Kidney (tissue), 13 donors: ENCODE measurements at regions not wholly inside any gene's neighbourhood (a gene's known extent, or its start where the extent isn't known, plus 50 kb on each side); places are given as distances from the start of the nearest gene placed in this dataset.

ENCODE experiments used
- DNase-seq, 5 donors: peaks; one replicate each; pipeline ENCODE4 v3.0.0-alpha.2; 2013 to 2020
- FAIRE-seq: peaks from 2 replicates; lab custom pipeline; 2012; peaks lifted over from hg19 to GRCh38; lab: Jason Lieb, UNC
- H3K27ac ChIP-seq, 2 donors: one replicate each; pipeline ENCODE4 v1.7.0; 2013; ENCODE audit warnings: low read depth in 2 of 2, low read length in 2 of 2, inconsistent platforms in 1 of 2
- H3K27me3 ChIP-seq: one replicate; pipeline ENCODE4 v1.7.1; 2013; ENCODE audit warnings: low read length, inconsistent platforms; ENCODE audit not compliant: control insufficient read depth, insufficient read depth
- H3K36me3 ChIP-seq, 3 donors: one replicate each; pipeline versions ENCODE4 v1.7.0 to v1.7.1; 2013; ENCODE audit warnings: low read length in 3 of 3, control low read depth in 1 of 3, inconsistent platforms in 1 of 3; ENCODE audit not compliant: insufficient read depth in 3 of 3, control insufficient read depth in 2 of 3
- H3K4me1 ChIP-seq, 3 donors: one replicate each; pipeline versions ENCODE4 v1.7.0 to v1.7.1; 2013; ENCODE audit warnings: low read length in 3 of 3, inconsistent platforms in 1 of 3, low read depth in 1 of 3; ENCODE audit not compliant: control insufficient read depth in 2 of 3, insufficient read depth in 2 of 3
- H3K4me3 ChIP-seq, 3 donors: one replicate each; pipeline versions ENCODE4 v1.7.0 to v1.8.1; 2013; ENCODE audit warnings: low read length in 3 of 3, control low read depth in 1 of 3, inconsistent platforms in 1 of 3
- H3K9ac ChIP-seq, 3 donors: one replicate each; pipeline versions ENCODE4 v1.7.0 to v1.7.1; 2013; ENCODE audit warnings: low read length in 3 of 3, control low read depth in 1 of 3, inconsistent platforms in 1 of 3
- H3K9me3 ChIP-seq, 3 donors: one replicate each; pipeline versions ENCODE4 v1.7.0 to v1.7.1; 2013; ENCODE audit warnings: low read length in 3 of 3, control low read depth in 1 of 3, inconsistent platforms in 1 of 3; ENCODE audit not compliant: control insufficient read depth in 2 of 3, insufficient read depth in 1 of 3
- CTCF ChIP-seq: IDR thresholded peaks from 3 replicates; pipeline ENCODE4 v1.5.1; 2012; ENCODE audit warnings: mild to moderate bottlenecking, moderate library complexity, borderline replicate concordance; ENCODE audit not compliant: insufficient read depth; ENCODE audit errors: extremely low read depth
- intact Hi-C: fragments of 100-400 bp; cut with DNase I; formaldehyde crosslinking; loops from one replicate; pipeline ENCODE4 v1.11.1; 2022
- donor health status: control.
- donor health status: control.
- donor health status: control.
- donor health status: control.
- donor health status: control.
- donor health status: DM: yes; HTN: yes; CAD: no.
- donor health status: Normal renal cell carcinoma (clear cell type).

GRCh38 chr4:160021870-160022269, 919.0 kb downstream of the RAPGEF2 start:
- Histone ChIP-seq H3K4me3 (no peak overlapping the region), H3K9me3 (no peaks in the 10 kb centered on the region), H3K27ac (no peak overlapping the region), H3K27me3 (no peaks in the 10 kb centered on the region), H3K36me3 (no peaks in the 10 kb centered on the region), H3K4me1 (no peaks in the 10 kb centered on the region), H3K9ac (no peak overlapping the region)
- no peak for FAIRE-seq
- intact Hi-C loops, result no loop called here
- TF ChIP-seq CTCF, result no peak
- no peak for DNase-seq

- DNase-seq, result no peak
- Histone ChIP-seq H3K27ac (no peak overlapping the region), H3K36me3 (no peaks in the 10 kb centered on the region), H3K27me3 (no peaks in the 10 kb centered on the region), H3K9me3 (no peaks in the 10 kb centered on the region), H3K4me1 (no peaks in the 10 kb centered on the region), H3K9ac (no peak overlapping the region), H3K4me3 (no peak overlapping the region)
- FAIRE-seq, result no peak
- intact Hi-C loops, result no loop called here
- no peak for TF ChIP-seq CTCF
These were observed 923.8 kb downstream of the RAPGEF2 start for GRCh38 chr4:160026721-160027120.

- FAIRE-seq, result no peak
- peak in 1 of 5 donors; percentile 10 for DNase-seq
- H3K36me3 ChIP-seq, result no peaks in the 10 kb centered on the region
- TF ChIP-seq CTCF, result no peak
- H3K4me3 ChIP-seq, result no peak overlapping the region
- H3K27ac ChIP-seq, result no peak overlapping the region
- no peaks in the 10 kb centered on the region for H3K9me3 ChIP-seq
- H3K9ac ChIP-seq, result no peak overlapping the region
- no peaks in the 10 kb centered on the region for H3K27me3 ChIP-seq
- intact Hi-C loops, result no loop called here
- no peaks in the 10 kb centered on the region for H3K4me1 ChIP-seq
These were observed 931.6 kb downstream of the RAPGEF2 start for GRCh38 chr4:160034501-160034900.

- Histone ChIP-seq H3K9me3 (no peaks in the 10 kb centered on the region), H3K4me3 (no peak overlapping the region), H3K4me1 (no peaks in the 10 kb centered on the region), H3K36me3 (no peaks in the 10 kb centered on the region), H3K9ac (no peak overlapping the region), H3K27me3 (no peaks in the 10 kb centered on the region), H3K27ac (no peak overlapping the region)
- FAIRE-seq, result no peak
- TF ChIP-seq CTCF, result no peak
- peak in 1 of 5 donors; percentile 8 for DNase-seq
- intact Hi-C loops, result no loop called here
These were observed 935.7 kb downstream of the RAPGEF2 start for GRCh38 chr4:160038615-160039014.
